B cell (primary cell): ENCODE measurements at regions not wholly inside any gene's neighbourhood (a gene's known extent, or its start where the extent isn't known, plus 50 kb on each side); places are given as distances from the start of the nearest gene placed in this dataset.

Source experiments
- ATAC-seq: fragments of 200-7000 bp; cut with Tn5 transposase; one replicate; pipeline ENCODE4 v1.10.0; 2021; ENCODE audit warnings: low read depth, mild to moderate bottlenecking, moderate number of reproducible peaks, moderate library complexity
- CTCF ChIA-PET: fragments of 350-600 bp; sonication (Branson Sonifier 250); formaldehyde crosslinking; loops from one replicate; lab custom pipeline; 2021; ENCODE audit warnings: antibody characterized with exemption, inconsistent platforms; lab: Charles Lee
- POLR2A ChIA-PET: fragments of 350-600 bp; sonication (Branson Sonifier 250); formaldehyde crosslinking; loops from one replicate; lab custom pipeline; 2021; ENCODE audit warnings: antibody characterized with exemption; lab: Charles Lee
- DNase-seq: peaks from one replicate; pipeline ENCODE4 v3.0.0; 2013
- H2AFZ ChIP-seq: 2 replicates; pipeline ENCODE4 v1.6.1; 2012; ENCODE audit warnings: mild to moderate bottlenecking, low read depth, low read length; ENCODE audit not compliant: insufficient read depth, poor library complexity, severe bottlenecking
- H3K27ac ChIP-seq, 2 donors: 1 replicate in 1 of 2; 2 replicates in 1 of 2; pipeline ENCODE4 v1.5.1; 2012 to 2013; ENCODE audit warnings: low read length in 2 of 2, mild to moderate bottlenecking in 2 of 2, moderate library complexity in 1 of 2
- H3K27me3 ChIP-seq, 4 experiments: fragments of 200-600 bp in 1 of 4; sonication (generic) in 1 of 4; replicated peaks in 1 of 4; 1 replicate in 2 of 4; 2 replicates in 2 of 4; pipeline versions ENCODE4 v1.6.1 to v1.7.0; 2013 to 2016; ENCODE audit warnings: low read length in 3 of 4, mild to moderate bottlenecking in 2 of 4, mixed read lengths in 1 of 4, moderate library complexity in 1 of 4; ENCODE audit not compliant: insufficient read depth in 4 of 4, control insufficient read depth in 3 of 4; ENCODE audit errors: control extremely low read depth in 1 of 4
- H3K36me3 ChIP-seq, 2 experiments: replicated peaks in 1 of 2; 1 replicate in 1 of 2; 2 replicates in 1 of 2; pipeline versions ENCODE4 v1.6.1 to v1.7.1; 2013; ENCODE audit warnings: low read length in 1 of 2; ENCODE audit not compliant: insufficient read depth in 2 of 2, control insufficient read depth in 1 of 2; ENCODE audit errors: control extremely low read depth in 1 of 2, extremely low read depth in 1 of 2
- H3K4me1 ChIP-seq, 2 donors: fragments of 200-600 bp in 1 of 2; sonication (generic) in 1 of 2; 1 replicate in 1 of 2; 2 replicates in 1 of 2; pipeline versions ENCODE4 v1.5.1 to v1.6.1; 2013 to 2017; ENCODE audit warnings: low read length in 2 of 2; ENCODE audit not compliant: control insufficient read depth in 2 of 2, insufficient read depth in 2 of 2
- H3K4me2 ChIP-seq: replicated peaks from 2 replicates; pipeline ENCODE3; 2012; ENCODE audit warnings: mild to moderate bottlenecking, low read depth, low read length; ENCODE audit not compliant: poor library complexity, severe bottlenecking
- H3K4me3 ChIP-seq, 5 experiments: fragments of 200-600 bp in 1 of 5; sonication (generic) in 1 of 5; 1 replicate in 3 of 5; 2 replicates in 2 of 5; pipeline versions ENCODE4 v1.5.1 to v1.7.0; 2011 to 2016; ENCODE audit warnings: low read length in 4 of 5, mild to moderate bottlenecking in 4 of 5, low read depth in 2 of 5, control low read depth in 1 of 5, moderate library complexity in 1 of 5; ENCODE audit not compliant: insufficient read depth in 1 of 5; ENCODE audit errors: control extremely low read depth in 1 of 5, extremely low read depth in 1 of 5
- H3K79me2 ChIP-seq: fragments of 200-600 bp; sonication (generic); one replicate; pipeline ENCODE4 v1.6.0; 2016; ENCODE audit warnings: low read length; ENCODE audit not compliant: control insufficient read depth, insufficient read depth
- H3K9ac ChIP-seq: fragments of 200-600 bp; sonication (generic); 2 replicates; pipeline ENCODE4 v1.6.1; 2017; ENCODE audit warnings: mild to moderate bottlenecking, low read length, moderate library complexity
- H3K9me3 ChIP-seq, 3 donors: one replicate each; pipeline versions ENCODE4 v1.6.1 to v1.7.1; 2013; ENCODE audit warnings: low read length in 2 of 3; ENCODE audit not compliant: control insufficient read depth in 2 of 3, insufficient read depth in 1 of 3; ENCODE audit errors: control extremely low read depth in 1 of 3
- H4K20me1 ChIP-seq: 2 replicates; pipeline ENCODE4 v1.6.0; 2012; ENCODE audit warnings: mild to moderate bottlenecking, low read length; ENCODE audit not compliant: insufficient read depth, control insufficient read depth, poor library complexity, severe bottlenecking
- H3K27ac Mint-ChIP-seq: one replicate; pipeline ENCODE4 v1.8.0; 2021; ENCODE audit warnings: mixed read lengths
- H3K27me3 Mint-ChIP-seq: one replicate; pipeline ENCODE4 v1.8.0; 2021; ENCODE audit warnings: mixed read lengths
- H3K4me1 Mint-ChIP-seq: one replicate; pipeline ENCODE4 v1.8.0; 2021; ENCODE audit warnings: mixed read lengths
- H3K4me3 Mint-ChIP-seq: one replicate; pipeline ENCODE4 v1.8.0; 2021; ENCODE audit warnings: mixed read lengths
- H3K9me3 Mint-ChIP-seq: one replicate; pipeline ENCODE4 v1.8.0; 2022; ENCODE audit warnings: mixed read lengths; ENCODE audit not compliant: insufficient read depth
- CTCF ChIP-seq: fragments of 200-600 bp; IDR thresholded peaks from one replicate; pipeline ENCODE4 v1.8.0; 2022; ENCODE audit warnings: antibody characterized with exemption, mild to moderate bottlenecking
- EZH2 ChIP-seq: IDR thresholded peaks from 2 replicates; pipeline ENCODE4 v1.6.1; 2012; ENCODE audit warnings: borderline replicate concordance, low read depth, mild to moderate bottlenecking, moderate library complexity, low read length; ENCODE audit not compliant: insufficient read depth, poor library complexity, severe bottlenecking
- WGBS: methylation state at CpG from one replicate; pipeline ENCODE4 v1.1.5; 2013; ENCODE audit warnings: missing lambda C conversion rate; ENCODE audit not compliant: insufficient coverage; 5-methylcytosine and 5-hydroxymethylcytosine counted together
- intact Hi-C: fragments of 100-400 bp; cut with micrococcal nuclease; formaldehyde crosslinking; loops from one replicate; pipeline ENCODE4 v1.10.0; 2022

- Mint-ChIP-seq H3K27ac (no peak overlapping the region), H3K4me1 (no peaks in the 10 kb centered on the region), H3K27me3 (peaks cover 5% of the 10 kb centered on the region), H3K4me3 (no peak overlapping the region), H3K9me3 (peaks cover 4% of the 10 kb centered on the region)
- no peak overlapping the region for H2AFZ ChIP-seq
- H3K36me3 ChIP-seq, result no peaks in the 10 kb centered on the region
- TF ChIP-seq CTCF (no peak), EZH2 (no peak)
- POLR2A ChIA-PET, result no interaction called here
- 100% methylated on average over 2 of the region's 5 CpGs for WGBS
- DNase-seq, result no peak
- no peak overlapping the region for H3K27ac ChIP-seq
- H3K4me1 ChIP-seq, result no peaks in the 10 kb centered on the region
- CTCF ChIA-PET, result no interaction called here
- no peaks in the 10 kb centered on the region for H3K79me2 ChIP-seq
- H3K9ac ChIP-seq, result no peak overlapping the region
- intact Hi-C loops, result no loop called here
- peaks cover 0 to 2% (median 0%) of the 10 kb centered on the region in 3 donors for H3K9me3 ChIP-seq
- H3K4me3 ChIP-seq, result no peak overlapping the region
- no peaks in the 10 kb centered on the region for H3K27me3 ChIP-seq
- no peak overlapping the region for H3K4me2 ChIP-seq
- H4K20me1 ChIP-seq, result no peaks in the 10 kb centered on the region
- no peak for ATAC-seq
Measured at GRCh38 chr10:113427811-113428558, 124.9 kb upstream of the HABP2 start.

- Histone ChIP-seq H3K4me3 (no peak overlapping the region), H2AFZ (no peak overlapping the region), H3K27me3 (no peaks in the 10 kb centered on the region), H3K4me2 (no peak overlapping the region), H4K20me1 (no peaks in the 10 kb centered on the region), H3K4me1 (no peaks in the 10 kb centered on the region), H3K9me3 (no peaks in the 10 kb centered on the region), H3K9ac (no peak overlapping the region), H3K27ac (no peak overlapping the region), H3K36me3 (no peaks in the 10 kb centered on the region), H3K79me2 (no peaks in the 10 kb centered on the region)
- Mint-ChIP-seq H3K4me3 (no peak overlapping the region), H3K4me1 (no peaks in the 10 kb centered on the region), H3K27ac (no peak overlapping the region), H3K27me3 (peaks cover 7% of the 10 kb centered on the region), H3K9me3 (peaks cover 9% of the 10 kb centered on the region)
- intact Hi-C loops, result no loop called here
- no peak for TF ChIP-seq EZH2
- TF ChIP-seq CTCF, result no peak
- 90% methylated on average over 6 of the region's 6 CpGs for WGBS
- POLR2A ChIA-PET, result no interaction called here
- CTCF ChIA-PET, result no interaction called here
- DNase-seq (no peak), ATAC-seq (no peak)
Measured at GRCh38 chr10:113430634-113431397, 122.0 kb upstream of the HABP2 start.
